ENCODE measurements at regions not wholly inside any gene's neighbourhood (a gene's known extent, or its start where the extent isn't known, plus 50 kb on each side); places are given as distances from the start of the nearest gene placed in this dataset.

DNA sequence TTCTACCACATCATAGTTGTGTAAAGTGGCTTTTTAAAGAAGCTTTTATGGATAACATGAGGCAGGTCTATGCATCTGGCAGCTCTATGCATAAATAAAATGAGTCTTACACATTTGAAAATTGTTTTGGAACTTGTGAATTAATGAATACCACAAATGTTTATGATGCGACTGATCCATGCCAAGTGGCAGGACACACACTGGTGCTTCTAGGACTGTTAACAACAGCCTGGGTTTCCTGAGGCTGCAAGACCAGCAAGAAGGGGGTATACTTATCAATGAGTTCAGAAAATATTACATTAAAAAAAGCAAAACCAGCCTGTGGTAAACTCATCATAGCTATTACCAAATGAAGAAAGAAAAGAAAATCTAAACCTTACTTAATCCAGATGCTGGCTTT is 212.9 kb upstream of the PDE10A start:
- no peak for DNase-seq (ENCODE audit: low read depth)

DNA sequence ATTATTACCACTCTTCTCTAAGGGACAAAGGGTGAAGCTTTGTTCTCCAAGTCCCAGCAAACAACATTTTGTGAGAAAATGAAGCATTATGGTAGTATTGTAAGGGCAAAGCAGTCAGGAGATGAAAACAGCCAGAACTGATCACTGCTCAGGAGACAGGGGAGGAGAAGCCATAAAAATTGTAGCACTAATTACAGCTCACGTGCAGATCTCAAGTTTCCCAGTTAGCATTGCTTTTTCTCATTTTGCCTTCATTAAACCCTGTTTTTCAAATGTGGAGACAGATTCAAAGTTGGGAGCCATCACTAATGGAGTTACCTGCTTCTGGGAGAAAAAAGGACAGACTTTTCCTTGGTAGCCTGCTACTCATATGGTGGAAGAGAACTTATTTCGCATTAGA is 210.9 kb upstream of the PDE10A start:
- no peak for DNase-seq (ENCODE audit: low read depth)

DNA sequence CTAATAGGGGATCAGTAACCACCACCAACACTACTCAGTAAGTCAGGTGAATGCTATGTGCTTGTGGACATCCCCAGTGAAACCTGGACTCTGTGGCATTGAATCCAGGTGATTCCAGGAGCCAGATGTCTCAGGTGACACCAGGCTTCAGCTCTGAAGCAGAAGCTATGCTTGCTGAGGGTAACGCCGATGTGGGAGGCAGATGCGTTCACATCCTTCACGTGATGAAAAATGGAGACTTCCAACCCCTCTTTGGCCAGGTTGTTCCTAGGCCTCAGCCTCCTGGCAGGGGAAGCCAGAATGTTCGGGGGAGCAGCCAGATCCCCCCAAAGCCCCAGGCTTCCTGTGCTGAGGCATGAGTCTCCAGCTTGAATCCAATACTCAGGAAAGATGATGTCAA is 209.8 kb upstream of the PDE10A start:
- DNase-seq (ENCODE audit: low read depth): no peak

DNA sequence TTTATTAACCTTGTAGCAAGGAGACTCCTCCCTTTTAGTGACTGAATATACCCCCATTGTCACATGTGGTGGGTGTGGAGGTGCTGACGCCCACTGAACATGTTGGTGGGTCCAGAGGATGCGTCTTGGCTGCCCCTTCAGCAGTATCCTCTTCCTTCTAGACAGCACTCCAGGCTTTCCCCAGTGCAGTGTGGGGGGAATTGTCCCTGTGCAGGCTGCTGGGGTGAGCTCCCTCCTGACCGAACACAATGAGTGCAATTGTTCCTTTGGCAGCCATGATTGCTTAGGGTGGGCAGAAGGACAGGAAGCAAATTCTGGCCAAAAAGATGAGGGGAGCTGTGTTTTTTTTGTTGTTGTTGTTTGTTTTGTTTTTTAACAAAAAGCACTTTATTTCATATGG is 209.3 kb upstream of the PDE10A start:
- no peak for DNase-seq (ENCODE audit: low read depth)

DNA sequence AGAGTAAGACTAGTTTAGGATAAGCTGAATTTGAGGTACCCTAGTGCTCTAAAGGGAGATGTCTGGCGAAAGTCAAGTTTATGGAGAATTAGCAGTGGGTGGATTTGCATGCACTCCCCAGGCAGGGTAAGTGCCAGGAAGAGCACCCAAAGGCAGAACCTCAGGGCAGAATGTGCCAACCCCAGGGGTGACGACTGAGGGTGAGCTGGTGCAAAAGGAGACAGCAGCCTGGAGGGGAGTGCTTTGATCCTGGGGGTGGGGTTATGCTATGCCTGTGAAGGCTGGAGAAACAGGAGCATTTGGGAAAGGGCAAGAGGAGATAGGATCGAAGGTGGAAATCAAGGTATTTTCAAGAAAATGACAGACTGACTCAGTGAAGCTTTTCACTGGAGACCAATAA is 208.5 kb upstream of the PDE10A start:
- no peak for DNase-seq (ENCODE audit: low read depth)

DNA sequence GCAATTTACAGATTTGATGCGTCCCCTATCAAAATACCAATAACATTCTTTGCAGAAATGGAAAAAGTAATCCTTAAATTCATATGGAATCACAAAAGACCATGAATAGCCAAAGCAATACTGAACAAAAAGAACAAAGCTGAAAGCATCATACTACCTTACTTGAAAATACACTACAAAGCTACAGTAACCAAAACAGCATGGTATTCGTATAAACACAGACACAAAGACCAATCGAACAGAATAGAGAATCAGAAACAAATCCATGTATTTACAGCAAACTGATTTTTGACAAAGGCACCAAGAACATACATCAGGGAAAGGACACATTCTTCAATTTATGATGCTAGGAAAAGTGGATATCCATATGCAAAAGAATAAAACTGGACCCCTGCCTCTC is 206.5 kb upstream of the PDE10A start:
- DNase-seq (ENCODE audit: low read depth): no peak

DNA sequence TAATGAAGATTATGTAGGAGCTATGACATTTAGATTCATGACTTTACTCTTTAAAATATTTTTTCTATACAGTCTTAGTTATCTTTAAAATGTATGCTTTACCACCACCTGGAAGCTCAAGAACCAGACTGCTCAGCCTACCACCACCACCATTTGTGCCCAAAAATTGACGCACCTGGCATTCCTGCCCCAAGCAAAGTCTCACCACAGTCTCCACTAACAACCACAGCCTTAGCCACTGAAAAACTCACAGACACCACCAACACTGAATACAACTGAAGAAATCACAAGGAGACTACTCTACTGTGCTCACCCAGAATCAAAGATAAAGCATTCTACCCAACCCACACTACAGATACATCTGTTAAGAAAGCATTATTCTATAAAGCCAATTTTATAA is 201.9 kb upstream of the PDE10A start:
- no peak for DNase-seq (ENCODE audit: low read depth)

DNA sequence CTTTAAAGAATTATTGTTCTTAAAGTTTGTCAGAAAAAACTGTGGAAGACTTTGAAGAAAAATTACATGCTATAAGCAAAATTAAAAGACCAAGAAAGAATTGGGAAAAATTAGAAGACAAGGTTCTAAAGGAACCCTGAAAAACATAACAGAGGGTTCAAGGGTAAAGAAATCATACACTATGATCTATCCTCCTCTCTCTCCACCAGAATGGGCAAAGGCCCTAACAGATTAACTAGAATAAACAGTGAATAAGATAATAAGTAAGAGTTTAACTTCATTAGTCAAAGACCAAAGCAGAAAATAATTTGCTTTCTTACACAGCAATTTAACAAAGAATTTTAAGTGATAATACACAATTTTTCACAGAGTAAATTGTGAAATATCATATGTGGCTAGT is 201.2 kb upstream of the PDE10A start:
- no peak for DNase-seq (ENCODE audit: low read depth)

DNA sequence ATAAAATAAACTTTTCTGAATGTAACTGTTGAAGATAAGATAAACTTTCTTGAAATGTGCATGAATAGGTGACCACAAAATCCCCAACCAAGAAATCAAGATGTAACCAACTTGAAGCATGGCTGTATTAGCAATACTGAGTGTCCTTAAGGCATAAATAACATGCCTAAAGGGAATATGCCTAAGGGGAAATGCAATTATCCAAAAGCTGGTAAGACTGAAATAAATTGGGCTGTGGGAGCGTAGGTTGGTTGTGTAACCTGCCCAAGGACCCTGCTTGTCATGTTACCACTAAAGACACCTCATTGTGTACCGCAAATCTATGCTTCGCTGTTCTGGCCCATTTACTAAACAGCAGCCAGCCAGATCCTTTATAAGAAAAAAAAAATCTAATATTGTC is 200.8 kb upstream of the PDE10A start:
- no peak for DNase-seq (ENCODE audit: low read depth)

DNA sequence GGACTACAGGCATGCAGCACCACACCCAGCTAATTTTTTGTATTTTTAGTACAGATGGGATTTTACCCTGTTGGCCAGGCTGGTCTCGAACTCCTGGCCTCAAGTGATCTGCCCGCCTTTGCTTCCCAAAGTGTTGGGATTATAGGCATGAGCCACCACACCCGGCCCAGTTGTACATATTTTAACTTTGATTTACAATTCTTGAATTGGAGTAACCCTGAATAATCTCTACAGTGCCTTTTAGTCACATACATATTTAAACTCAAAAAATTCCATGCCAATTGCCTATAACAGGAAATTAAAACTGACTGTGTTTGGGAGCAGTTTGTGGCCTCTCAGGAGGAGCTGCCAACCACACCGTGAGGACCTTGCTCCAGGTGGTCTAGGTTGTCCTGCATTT is 199.8 kb upstream of the PDE10A start:
- DNase-seq (ENCODE audit: low read depth): no peak

DNA sequence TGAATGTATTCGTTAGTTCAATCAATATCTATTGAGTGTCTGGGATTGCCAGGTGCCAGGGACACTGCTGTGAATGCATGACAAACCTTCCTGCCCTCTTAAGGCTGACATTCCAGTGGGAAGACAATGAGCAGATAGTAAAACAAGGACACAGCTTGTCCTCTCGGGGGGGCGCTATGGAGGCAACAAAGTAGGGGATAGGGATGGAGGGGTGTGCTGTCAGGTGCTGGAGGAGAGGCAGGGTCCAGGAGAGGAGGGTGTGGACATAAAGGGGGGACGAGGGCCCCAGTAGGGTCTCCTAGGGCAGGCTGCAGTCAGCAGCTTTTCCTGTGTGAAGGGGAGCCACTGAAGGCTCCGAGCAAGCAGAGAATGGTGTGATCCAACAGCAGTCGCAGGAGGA is 198.2 kb upstream of the PDE10A start:
- no peak for DNase-seq (ENCODE audit: low read depth)

DNA sequence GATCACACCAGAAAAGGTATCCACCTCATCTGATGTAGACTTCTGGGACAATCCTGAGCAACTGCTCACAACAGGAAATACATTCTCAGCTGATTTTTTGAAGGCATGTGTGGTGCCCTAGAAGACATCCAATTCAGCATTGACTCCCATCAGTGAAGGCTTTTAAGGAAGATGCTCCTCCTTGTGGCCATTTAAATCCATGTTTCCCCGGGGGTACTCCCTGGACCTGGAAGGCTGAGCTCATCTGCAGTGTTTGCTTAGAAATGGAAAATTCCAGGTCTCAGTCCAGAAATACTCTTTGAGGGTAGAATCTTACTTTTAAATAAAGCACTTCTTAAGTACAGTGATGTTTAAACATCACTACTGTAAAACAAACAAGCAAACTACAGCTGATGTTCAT is 195.5 kb upstream of the PDE10A start:
- no peak for DNase-seq (ENCODE audit: low read depth)

DNA sequence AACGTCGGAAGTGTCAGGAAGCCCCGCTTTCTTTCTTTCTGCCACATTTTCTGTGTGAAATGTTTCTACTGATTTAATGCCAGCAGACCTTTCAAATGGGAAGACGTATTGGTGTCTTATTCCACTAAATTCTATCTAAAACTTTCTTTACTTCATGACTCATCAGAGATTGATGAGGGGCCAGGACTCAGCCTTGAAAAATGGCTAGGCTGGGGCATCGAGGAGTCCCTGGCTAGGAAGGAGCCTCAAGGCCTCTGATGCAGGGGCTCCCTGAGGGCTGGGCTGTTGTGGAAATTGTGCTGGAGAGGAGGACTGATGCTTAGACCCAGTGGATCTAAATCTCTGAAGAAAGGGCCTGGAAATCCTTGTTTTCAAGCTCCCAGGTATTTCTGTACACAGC is 192.8 kb upstream of the PDE10A start:
- no peak for DNase-seq (ENCODE audit: low read depth)

DNA sequence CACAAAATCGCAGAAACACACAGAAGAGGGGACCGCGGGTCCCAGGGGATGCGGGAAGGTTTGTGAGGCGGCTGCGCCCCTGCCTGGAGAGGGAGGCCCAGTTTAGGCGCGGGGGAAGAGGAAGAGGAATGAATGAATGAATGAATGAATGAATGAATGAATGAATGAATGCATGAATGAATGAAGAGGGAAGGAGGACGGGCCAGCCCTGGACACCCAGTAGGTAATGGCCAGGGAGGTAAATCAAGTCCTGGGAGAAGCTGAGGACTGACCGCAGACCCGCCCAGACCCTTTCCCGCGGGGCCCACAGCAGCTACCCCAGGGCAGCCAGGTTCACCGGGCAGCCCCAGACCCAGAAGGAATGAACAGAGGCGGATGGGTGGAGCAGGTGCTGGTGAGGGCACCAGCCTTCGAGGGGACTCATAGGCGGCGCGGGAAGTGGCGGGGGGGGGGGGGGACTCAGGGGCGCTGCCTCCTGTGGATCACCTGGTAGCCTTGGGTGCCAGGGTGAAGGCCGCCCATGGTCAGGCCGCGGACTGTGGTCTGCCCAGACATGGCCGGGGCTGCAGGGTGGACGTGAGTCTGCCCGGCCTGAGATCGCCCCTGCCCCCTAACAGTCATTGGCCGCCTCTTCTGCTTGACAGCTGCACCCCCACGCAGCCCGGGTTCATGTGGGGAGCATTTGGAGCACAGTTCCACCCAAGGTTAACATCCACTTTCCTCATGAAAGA is 192.0 kb upstream of the PDE10A start:
- DNase-seq (ENCODE audit: low read depth): no peak

DNA sequence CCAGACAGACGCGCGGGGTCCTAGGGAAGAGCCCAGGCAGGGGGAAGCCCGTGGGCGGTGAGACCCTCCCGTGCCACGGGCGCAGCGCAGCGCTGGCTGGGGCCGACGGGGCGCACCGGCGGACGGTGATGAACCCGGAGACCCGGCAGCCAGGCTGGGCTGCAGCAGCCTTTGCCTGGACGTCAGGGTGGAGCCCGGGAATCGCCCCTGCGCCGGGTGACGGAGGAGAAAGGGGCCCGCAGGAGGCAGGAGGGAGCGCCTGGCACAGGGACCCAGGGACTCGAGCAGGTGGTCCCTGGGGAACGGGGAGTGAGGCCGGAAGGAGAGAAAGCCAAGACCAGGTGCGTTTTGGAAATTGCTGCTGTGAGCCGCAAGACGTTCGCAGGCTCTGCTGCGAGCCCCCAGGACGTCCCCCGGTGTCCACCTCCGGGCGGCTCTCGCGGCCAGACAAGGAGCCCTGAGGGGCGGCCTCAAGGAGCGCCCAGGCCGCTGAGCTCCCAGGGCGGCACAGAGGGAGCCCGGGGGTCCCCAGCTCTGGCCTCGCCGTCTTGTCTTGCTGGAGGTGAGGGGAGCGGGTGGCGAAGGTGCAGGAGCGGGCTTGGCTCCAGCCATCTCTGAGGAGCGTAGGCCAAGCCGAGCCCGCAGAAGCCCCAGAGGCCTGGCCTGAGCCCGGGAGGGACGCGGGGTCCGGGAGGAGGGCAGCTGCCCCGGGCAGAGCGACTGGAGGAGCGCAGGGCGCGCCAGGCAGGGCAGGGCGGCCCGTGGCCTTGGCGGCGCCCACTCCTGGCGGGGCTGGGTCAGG is 191.2 kb upstream of the PDE10A start:
- DNase-seq (ENCODE audit: low read depth): no peak

DNA sequence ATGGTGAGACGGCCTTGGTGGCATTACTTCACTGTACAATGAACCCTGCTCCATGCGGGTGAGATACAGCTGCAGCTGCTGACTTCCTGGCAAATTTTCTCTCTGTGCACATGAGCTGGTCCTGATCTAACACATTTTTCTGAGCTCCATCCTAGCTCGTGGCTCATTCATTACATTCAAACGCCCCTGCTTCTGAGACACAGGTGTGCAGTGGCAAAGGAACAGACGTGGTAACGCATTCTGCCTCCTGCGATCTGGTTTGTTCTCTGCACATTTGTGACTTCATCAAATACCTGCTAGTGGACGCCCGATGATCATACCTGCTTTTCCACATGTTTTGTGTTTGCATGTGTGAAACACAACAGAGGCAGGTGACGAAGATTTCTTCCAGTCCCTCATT is 189.6 kb upstream of the PDE10A start:
- DNase-seq (ENCODE audit: low read depth): no peak

DNA sequence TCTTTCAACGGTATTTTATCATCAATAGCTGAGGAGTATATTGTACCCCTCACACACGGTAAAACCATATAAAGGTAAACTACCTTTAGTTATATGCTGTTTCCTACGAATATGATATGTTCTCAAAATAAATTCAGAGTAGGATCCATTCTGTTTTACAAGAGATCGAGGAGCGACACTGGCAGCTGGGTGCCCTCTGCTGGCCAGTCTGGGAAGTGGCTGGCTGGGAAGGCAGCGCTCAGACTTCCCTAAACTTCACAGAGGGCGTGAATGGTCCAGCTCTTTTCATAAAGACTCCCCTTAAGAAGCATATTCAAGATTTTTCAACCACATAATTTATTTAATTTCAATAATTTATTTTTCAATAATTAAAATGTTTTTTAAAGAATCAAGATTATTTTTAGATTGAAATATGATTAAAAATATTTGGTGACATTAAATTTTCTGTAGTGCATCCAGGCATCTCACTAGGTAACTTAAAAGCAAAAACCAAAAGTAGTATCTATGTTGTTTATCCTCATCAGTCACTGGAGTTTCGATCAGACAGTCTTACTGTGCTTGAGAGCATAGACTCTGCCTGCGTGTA is 187.5 kb upstream of the PDE10A start:
- DNase-seq (ENCODE audit: low read depth): no peak

DNA sequence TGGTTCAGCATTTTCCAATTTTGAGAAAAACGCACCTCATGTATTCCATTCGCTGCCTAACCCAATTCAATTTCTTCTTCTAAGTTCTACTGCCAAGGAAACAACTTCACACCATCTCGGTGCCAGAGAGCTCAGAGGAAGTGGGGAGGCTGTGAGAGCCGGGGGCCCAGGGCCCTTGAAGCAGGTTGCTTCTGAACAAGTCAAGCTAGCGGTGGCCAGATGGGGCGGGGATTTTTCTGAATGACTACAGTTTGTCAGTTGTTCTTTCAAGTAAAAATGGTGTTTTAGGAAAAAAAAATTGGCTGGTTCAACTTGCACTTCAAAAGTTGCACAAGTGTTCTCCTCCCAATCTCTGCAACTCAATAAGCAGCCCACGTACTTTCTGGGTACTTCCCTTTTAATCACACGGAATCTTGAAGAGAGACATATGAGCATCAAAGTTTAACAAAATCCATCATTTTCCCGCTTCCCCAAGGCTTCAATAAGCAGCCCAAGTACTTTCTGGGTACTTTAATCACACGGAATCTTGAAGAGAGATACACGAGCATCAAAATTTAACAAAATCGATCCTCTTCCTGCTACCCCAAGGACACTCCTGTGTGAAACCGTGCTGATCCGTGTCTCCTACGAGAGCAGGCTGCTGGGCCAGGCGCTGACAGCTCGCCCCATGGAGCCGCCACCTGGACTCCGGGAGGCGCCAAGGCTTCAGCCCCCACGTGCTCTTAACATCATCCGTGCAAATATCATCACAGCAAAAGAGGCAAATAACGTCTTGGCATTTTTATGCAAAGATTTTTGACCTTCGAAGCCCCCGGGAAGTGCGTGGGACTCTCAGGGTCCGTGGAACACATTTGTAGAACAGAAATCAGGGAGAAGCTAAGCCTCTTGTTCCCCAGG is 186.7 kb upstream of the PDE10A start:
- no peak for DNase-seq (ENCODE audit: low read depth)

DNA sequence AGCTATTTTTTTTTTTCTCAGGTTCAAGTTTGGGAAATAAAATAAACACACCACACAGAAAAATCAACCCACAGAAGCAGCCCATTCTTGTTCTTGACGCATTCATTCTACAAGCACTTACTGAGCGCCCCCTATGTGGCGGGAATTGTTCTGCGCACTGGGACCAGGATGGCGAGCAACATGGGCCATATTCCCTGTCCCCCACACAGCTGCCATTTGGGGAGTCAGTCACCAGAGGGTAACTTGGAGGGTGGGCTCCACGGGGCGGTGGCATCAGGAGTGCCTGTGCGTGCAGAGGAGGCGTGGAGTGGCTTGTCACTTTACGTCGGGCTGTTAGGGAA is 185.0 kb upstream of the PDE10A start:
- DNase-seq (ENCODE audit: low read depth): no peak

DNA sequence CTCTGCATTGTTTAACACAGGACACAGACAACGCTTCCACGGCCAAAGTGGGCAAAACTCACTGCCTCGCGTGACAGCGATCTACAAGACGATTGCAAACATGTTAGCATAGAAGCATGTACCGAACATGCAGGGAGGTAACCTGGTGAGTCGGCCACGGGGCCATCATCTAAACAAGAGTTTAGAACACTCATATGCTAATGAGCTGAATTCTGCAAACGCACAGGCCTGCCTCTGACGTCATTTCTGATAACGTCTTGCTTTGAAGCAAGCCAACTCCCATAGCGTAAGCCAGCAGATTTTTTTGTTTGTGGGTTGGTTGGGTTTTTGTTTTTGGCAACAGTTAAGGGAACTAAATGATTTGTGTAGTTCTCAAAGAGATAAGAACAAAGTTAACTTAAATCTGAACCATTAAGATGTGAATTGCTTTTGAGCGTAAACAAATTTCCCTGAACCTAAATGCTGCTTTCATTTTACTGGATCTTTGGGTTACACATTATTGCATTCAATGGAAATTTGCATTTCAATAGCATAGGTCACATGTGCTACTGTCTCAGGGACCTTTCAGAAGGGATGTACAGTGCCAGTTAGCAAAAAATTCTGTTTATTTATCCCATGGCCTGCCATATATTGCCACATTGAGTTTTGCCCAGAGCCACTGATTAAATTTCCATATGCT is 184.5 kb upstream of the PDE10A start:
- no peak for DNase-seq (ENCODE audit: low read depth)

DNA sequence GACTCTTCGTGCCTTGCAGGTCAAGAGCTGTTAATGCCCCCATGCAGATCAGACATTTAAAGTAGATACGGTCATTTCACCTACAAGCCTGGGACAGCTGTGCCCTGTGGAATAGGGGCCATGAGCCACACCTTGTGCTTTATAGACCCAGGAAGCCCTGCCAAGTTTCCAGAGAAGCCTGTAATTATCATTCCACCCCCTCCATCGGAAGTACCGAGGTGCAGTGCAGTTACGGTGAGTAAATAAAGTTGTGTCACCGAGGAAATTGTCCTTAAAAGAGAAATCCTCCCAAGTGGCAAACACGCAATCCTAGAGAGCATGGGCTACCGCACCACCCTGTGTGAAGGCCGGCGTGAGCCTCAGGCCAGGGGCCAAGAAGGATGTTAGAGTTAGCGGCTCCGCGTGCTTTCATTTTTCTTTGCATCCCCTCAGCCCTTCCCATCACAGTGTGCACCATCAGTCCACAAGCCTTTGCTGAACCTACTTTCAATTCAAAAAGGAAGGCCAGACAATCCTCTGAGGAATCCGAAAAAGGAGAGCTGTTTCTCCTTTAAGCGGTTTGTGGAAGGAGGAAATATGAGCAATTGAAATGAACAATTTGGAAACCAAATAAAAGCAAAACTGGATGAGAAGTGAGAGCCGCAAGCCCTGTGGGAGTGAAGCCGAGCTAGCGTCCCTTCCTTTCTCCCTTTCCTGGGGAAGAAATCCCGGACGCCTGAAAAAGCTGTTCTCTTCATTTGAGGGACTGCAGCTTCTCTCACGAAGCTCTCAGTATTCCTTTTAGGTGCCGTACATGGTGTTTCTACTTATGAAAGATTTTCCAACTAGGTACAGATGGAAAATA is 183.3 kb upstream of the PDE10A start:
- no peak for DNase-seq (ENCODE audit: low read depth)
